SJCRH30 (cell line): ENCODE measurements at regions not wholly inside any gene's neighbourhood (a gene's known extent, or its start where the extent isn't known, plus 50 kb on each side); places are given as distances from the start of the nearest gene placed in this dataset.
A peak's percentile ranks its signal among the peaks of the same experiment; 100 is the strongest.

Experiments
- DNase-seq, 2 experiments: peaks; one replicate each; pipeline ENCODE4 v3.0.0-alpha.2; 2015 to 2020
- H3K27ac ChIP-seq: fragments of 250-450 bp; sonication (Bioruptor Pico); 2 replicates; pipeline ENCODE4 v1.5.1; 2020; ENCODE audit warnings: mild to moderate bottlenecking, moderate library complexity
- H3K27me3 ChIP-seq: fragments of 250-450 bp; sonication (Bioruptor Pico); 2 replicates; pipeline ENCODE4 v1.5.1; 2020; ENCODE audit warnings: mild to moderate bottlenecking, moderate library complexity
- H3K36me3 ChIP-seq: fragments of 250-450 bp; sonication (Bioruptor Pico); 2 replicates; pipeline ENCODE4 v1.5.1; 2020; ENCODE audit warnings: mild to moderate bottlenecking, moderate library complexity
- H3K4me1 ChIP-seq: fragments of 250-450 bp; sonication (Bioruptor Pico); 2 replicates; pipeline ENCODE4 v1.5.1; 2020; ENCODE audit warnings: mild to moderate bottlenecking, moderate library complexity
- H3K4me3 ChIP-seq: fragments of 250-450 bp; sonication (Bioruptor Pico); 2 replicates; pipeline ENCODE4 v1.5.1; 2020; ENCODE audit warnings: mild to moderate bottlenecking, moderate library complexity
- H3K9me3 ChIP-seq: fragments of 250-450 bp; sonication (Bioruptor Pico); replicated peaks from 2 replicates; pipeline ENCODE4 v1.5.1; 2020; ENCODE audit warnings: mild to moderate bottlenecking, moderate library complexity

GRCh38 chr10:53009961-53010907 lies 237.7 kb upstream of the MBL2 start:
- H3K36me3 ChIP-seq: no peaks in the 10 kb centered on the region
- no peaks in the 10 kb centered on the region for H3K27me3 ChIP-seq
- no peaks in the 10 kb centered on the region for H3K9me3 ChIP-seq
- no peak overlapping the region for H3K27ac ChIP-seq
- no peak overlapping the region for H3K4me3 ChIP-seq
- H3K4me1 ChIP-seq: no peaks in the 10 kb centered on the region
- DNase-seq: peak in 1 of 2 experiments; percentile 3

GRCh38 chr10:53007527-53007842 lies 234.9 kb upstream of the MBL2 start:
- no peak for DNase-seq
- H3K4me1 ChIP-seq: no peaks in the 10 kb centered on the region
- no peak overlapping the region for H3K27ac ChIP-seq

GRCh38 chr10:53006663-53007526 lies 234.3 kb upstream of the MBL2 start:
- no peak overlapping the region for H3K4me3 ChIP-seq
- H3K4me1 ChIP-seq: no peaks in the 10 kb centered on the region
- H3K27ac ChIP-seq: no peak overlapping the region
- H3K27me3 ChIP-seq: no peaks in the 10 kb centered on the region
- no peaks in the 10 kb centered on the region for H3K9me3 ChIP-seq
- no peaks in the 10 kb centered on the region for H3K36me3 ChIP-seq
- DNase-seq: no peak

More at GRCh38 chr10:53007527-53007842, 234.9 kb upstream of the MBL2 start:
- H3K27me3 ChIP-seq: no peaks in the 10 kb centered on the region
- H3K36me3 ChIP-seq: no peaks in the 10 kb centered on the region
- no peaks in the 10 kb centered on the region for H3K9me3 ChIP-seq
- H3K4me3 ChIP-seq: no peak overlapping the region

GRCh38 chr10:53005612-53006345 lies 233.2 kb upstream of the MBL2 start:
- no peak overlapping the region for H3K4me3 ChIP-seq
- no peaks in the 10 kb centered on the region for H3K4me1 ChIP-seq
- H3K9me3 ChIP-seq: no peaks in the 10 kb centered on the region
- H3K27ac ChIP-seq: no peak overlapping the region
- no peak for DNase-seq
- H3K27me3 ChIP-seq: no peaks in the 10 kb centered on the region
- H3K36me3 ChIP-seq: no peaks in the 10 kb centered on the region

- no peaks in the 10 kb centered on the region for H3K36me3 ChIP-seq
Observed at GRCh38 chr10:53003094-53003493, 230.5 kb upstream of the MBL2 start.

GRCh38 chr10:52999681-53000080 lies 227.1 kb upstream of the MBL2 start:
- Histone ChIP-seq H3K4me1 (no peaks in the 10 kb centered on the region), H3K27me3 (no peaks in the 10 kb centered on the region), H3K36me3 (no peaks in the 10 kb centered on the region), H3K4me3 (no peak overlapping the region), H3K9me3 (no peaks in the 10 kb centered on the region), H3K27ac (no peak overlapping the region)
- no peak for DNase-seq

More at GRCh38 chr10:53003094-53003493, 230.5 kb upstream of the MBL2 start:
- H3K9me3 ChIP-seq: no peaks in the 10 kb centered on the region
- no peaks in the 10 kb centered on the region for H3K27me3 ChIP-seq
- H3K4me3 ChIP-seq: no peak overlapping the region
- no peak for DNase-seq
- H3K4me1 ChIP-seq: no peaks in the 10 kb centered on the region
- no peak overlapping the region for H3K27ac ChIP-seq

- Histone ChIP-seq H3K27me3 (no peaks in the 10 kb centered on the region), H3K27ac (no peak overlapping the region), H3K36me3 (no peaks in the 10 kb centered on the region), H3K9me3 (no peaks in the 10 kb centered on the region), H3K4me1 (no peaks in the 10 kb centered on the region), H3K4me3 (no peak overlapping the region)
- no peak for DNase-seq
Observed at GRCh38 chr10:52999258-52999657, 226.7 kb upstream of the MBL2 start.

GRCh38 chr10:52997007-52997406 lies 224.4 kb upstream of the MBL2 start:
- Histone ChIP-seq H3K9me3 (no peaks in the 10 kb centered on the region), H3K27me3 (no peaks in the 10 kb centered on the region), H3K4me3 (no peak overlapping the region), H3K27ac (no peak overlapping the region), H3K36me3 (no peaks in the 10 kb centered on the region), H3K4me1 (no peaks in the 10 kb centered on the region)
- DNase-seq: no peak

- Histone ChIP-seq H3K27ac (no peak overlapping the region), H3K36me3 (no peaks in the 10 kb centered on the region), H3K9me3 (no peaks in the 10 kb centered on the region), H3K4me1 (no peaks in the 10 kb centered on the region), H3K4me3 (no peak overlapping the region), H3K27me3 (no peaks in the 10 kb centered on the region)
- DNase-seq: no peak
Observed at GRCh38 chr10:52994370-52994769, 221.8 kb upstream of the MBL2 start.

GRCh38 chr10:52993109-52993508 lies 220.5 kb upstream of the MBL2 start:
- no peaks in the 10 kb centered on the region for H3K36me3 ChIP-seq
- no peaks in the 10 kb centered on the region for H3K27me3 ChIP-seq
- H3K4me3 ChIP-seq: no peak overlapping the region
- H3K27ac ChIP-seq: no peak overlapping the region
- H3K4me1 ChIP-seq: no peaks in the 10 kb centered on the region
- H3K9me3 ChIP-seq: no peaks in the 10 kb centered on the region
- DNase-seq: no peak

GRCh38 chr10:52992567-52992966 lies 220.0 kb upstream of the MBL2 start:
- H3K4me1 ChIP-seq: no peaks in the 10 kb centered on the region
- no peaks in the 10 kb centered on the region for H3K9me3 ChIP-seq
- H3K4me3 ChIP-seq: no peak overlapping the region
- no peak overlapping the region for H3K27ac ChIP-seq
- no peaks in the 10 kb centered on the region for H3K36me3 ChIP-seq
- DNase-seq: no peak
- H3K27me3 ChIP-seq: no peaks in the 10 kb centered on the region

GRCh38 chr10:52988923-52989322 lies 216.3 kb upstream of the MBL2 start:
- no peaks in the 10 kb centered on the region for H3K9me3 ChIP-seq
- no peak overlapping the region for H3K4me3 ChIP-seq
- H3K27ac ChIP-seq: no peak overlapping the region
- H3K36me3 ChIP-seq: no peaks in the 10 kb centered on the region
- no peaks in the 10 kb centered on the region for H3K27me3 ChIP-seq
- no peaks in the 10 kb centered on the region for H3K4me1 ChIP-seq
- no peak for DNase-seq

- no peak overlapping the region for H3K4me3 ChIP-seq
- H3K27ac ChIP-seq: no peak overlapping the region
- no peaks in the 10 kb centered on the region for H3K36me3 ChIP-seq
- H3K27me3 ChIP-seq: no peaks in the 10 kb centered on the region
- no peaks in the 10 kb centered on the region for H3K4me1 ChIP-seq
- no peaks in the 10 kb centered on the region for H3K9me3 ChIP-seq
- DNase-seq: no peak
Observed at GRCh38 chr10:52986125-52986524, 213.5 kb upstream of the MBL2 start.

GRCh38 chr10:52984169-52984568 lies 211.6 kb upstream of the MBL2 start:
- no peaks in the 10 kb centered on the region for H3K27me3 ChIP-seq
- DNase-seq: no peak

More at GRCh38 chr10:52984169-52984568, 211.6 kb upstream of the MBL2 start:
- no peaks in the 10 kb centered on the region for H3K4me1 ChIP-seq
- no peaks in the 10 kb centered on the region for H3K9me3 ChIP-seq
- no peak overlapping the region for H3K4me3 ChIP-seq
- H3K27ac ChIP-seq: no peak overlapping the region
- no peaks in the 10 kb centered on the region for H3K36me3 ChIP-seq
